Stimulated activated CD8-positive, alpha-beta memory T cell treated with anti-CD3 and anti-CD28 coated beads, Interleukin-4, amount 100 ng/mL, for 24 hours (primary cell): ENCODE measurements at regions not wholly inside any gene's neighbourhood (a gene's known extent, or its start where the extent isn't known, plus 50 kb on each side); places are given as distances from the start of the nearest gene placed in this dataset.

Source experiments
- DNase-seq: peaks from one replicate; pipeline ENCODE4 v3.0.0-alpha.2; 2020; ENCODE audit warnings: low read depth

DNA sequence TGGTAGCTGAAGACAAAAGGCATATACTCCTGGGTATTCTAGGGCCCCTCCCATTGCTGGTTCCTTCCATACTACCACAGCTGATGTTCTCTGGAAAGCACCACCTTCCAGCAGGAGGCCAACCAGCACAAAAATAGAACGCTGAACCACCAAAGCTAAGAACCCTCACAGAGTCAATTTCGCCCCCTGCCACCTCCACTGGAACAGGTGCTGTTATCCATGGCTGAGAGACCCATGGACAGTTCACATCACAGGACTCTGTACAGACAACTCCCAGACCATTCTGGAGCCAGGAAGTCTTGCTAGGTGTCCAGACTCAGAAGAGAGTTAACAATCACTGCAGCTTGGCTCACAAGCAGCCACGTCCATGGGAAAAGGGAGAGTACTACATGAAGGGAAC lies 1851.5 kb upstream of the NUDT12 start:
- no peak for DNase-seq

DNA sequence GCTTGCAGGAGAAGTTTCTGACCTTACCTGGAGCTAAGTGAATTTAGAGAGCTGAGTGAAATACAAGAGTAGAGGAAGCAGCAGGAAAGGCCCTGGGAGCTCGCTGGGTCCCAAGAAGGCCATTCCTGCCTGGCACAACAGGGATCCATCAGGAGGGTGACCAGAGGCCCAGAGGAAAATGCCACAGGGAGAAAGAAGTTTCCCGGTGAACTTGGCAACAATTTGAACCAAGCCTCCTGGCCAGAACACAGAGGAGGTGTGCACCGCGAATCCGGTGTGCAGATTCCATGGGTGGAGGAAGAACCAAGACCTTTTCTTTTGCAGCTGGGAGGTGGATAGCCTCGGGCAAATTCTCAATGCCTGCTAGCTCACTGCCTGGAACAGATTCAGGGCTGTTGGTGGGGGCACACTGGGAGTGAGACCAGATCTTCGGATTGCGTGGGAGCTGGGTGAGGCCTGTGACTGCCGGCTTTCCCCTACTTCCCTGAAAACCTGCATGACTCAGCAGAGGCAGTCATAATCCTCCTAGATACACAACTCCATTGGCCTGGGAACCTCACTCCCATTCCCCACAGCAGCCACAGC lies 1850.9 kb upstream of the NUDT12 start:
- DNase-seq: no peak

DNA sequence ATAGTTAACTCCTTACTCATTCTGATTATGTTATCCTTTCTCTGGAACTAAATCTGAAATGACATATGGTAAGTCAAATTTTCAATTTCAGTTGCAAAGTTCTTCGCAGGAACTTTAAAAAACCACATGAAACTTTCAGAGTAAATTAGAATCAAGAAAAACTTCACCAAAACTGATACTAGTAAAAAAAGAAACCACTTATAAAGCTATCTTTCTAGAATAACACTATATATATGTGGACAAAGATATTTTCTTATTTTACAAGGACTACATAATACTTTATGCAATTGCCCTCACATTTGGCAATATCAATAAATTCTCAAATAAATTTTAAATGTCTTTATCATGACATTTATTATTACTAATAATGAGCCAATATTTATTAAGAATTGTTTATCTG lies 1847.1 kb upstream of the NUDT12 start:
- DNase-seq: no peak

DNA sequence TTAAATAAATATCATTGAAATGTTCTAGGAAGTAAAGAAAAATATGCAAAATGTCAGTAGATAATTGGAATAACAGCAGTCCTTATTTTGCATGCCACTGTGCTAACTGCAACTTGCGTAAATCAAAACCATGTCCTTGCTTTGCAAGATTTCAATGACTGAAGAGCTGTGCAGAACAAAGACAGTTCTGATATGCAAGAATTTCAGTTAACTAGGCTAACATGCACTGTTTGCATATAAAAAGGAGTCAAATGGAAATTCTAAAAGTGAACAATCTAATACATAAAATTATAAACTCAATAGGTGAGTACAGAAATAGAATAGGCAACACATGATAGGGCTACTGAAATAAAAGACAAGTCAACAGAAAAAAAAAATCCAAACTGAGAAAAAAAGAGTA lies 1844.6 kb upstream of the NUDT12 start:
- no peak for DNase-seq

DNA sequence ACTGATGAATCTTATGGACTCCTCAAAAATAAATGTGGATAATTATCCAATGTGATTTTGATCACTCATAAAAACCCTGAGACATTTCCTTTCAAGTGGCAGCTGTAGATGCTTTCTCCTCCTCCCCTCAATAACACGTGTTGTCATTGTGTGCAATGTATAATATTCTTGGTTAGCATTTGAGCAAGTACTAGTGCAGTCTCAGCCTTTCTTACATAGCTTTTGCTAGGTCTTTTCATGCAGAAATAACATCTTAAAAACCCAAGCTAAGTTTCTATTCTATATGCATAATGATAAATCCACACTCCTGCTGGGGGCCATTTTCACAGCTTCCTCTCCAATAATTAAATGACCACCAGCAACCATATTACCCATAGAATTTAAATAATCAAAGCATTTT lies 1835.2 kb upstream of the NUDT12 start:
- no peak for DNase-seq

DNA sequence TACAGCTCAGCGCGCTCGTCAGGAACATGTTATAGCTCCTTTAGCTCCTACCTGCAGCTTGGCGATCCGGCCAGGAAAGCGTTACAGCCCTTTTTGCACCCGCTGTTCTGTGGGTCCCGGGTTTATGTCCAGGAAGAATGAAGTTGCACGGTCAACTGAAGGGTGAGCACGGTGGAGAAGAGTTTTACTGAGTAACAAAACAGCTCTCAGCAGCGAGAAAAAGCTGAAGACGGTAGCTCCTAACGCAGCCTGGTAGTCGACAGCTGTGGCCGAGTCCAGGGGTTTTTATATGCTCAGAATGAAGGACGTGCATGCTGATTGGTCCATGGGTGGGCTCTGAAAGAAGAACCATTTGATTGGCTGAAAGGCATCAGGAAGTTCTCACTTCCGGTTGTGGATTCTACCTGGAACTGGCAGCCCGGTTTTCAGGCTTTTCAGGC lies 1830.1 kb upstream of the NUDT12 start:
- DNase-seq: no peak

DNA sequence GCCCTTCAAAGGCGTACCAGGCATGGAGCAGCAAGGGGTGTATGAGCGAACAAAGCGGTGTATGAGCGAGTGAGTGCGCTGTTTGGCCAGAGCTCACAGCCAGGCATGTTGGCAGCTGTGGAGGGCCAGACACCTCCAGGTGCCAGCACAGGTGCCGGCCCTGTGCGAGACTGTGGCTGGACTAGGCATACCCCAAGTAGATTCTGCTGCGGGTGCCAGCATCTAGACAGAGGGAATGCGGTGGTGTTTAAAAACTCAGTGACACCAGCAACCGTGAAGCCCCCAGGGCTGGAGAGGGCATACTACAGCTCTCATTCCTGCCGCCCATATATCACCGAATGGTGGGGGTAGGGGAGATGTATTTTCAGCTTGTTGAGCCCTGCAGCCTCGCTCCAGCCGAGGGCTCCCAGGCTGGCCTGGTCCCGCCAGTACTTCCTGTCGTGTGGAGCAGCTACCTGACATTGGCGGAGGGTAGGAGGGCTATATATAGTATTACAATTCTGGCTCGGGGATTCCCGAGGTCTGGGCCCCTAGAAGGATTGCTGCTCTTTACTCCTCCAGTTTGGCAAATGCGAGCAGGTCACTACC lies 1829.6 kb upstream of the NUDT12 start:
- DNase-seq: no peak

DNA sequence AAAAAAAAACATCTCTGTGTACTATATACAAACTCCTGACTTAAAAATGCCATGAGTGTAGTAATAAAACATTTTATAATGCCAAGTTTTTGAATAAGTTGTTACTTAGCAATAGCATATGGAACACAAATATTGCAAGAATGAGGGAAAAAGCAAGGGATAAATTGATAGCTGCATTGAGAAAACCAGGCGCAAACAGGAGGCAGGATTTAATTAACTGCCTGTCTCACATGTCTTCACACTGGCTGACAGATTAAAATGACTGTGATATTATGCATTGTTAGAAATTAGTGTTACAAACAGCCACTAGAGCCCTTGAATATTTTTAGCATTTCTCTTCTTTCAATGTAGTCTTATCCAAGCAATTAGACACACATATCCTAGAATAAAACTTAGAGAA lies 1817.5 kb upstream of the NUDT12 start:
- no peak for DNase-seq

DNA sequence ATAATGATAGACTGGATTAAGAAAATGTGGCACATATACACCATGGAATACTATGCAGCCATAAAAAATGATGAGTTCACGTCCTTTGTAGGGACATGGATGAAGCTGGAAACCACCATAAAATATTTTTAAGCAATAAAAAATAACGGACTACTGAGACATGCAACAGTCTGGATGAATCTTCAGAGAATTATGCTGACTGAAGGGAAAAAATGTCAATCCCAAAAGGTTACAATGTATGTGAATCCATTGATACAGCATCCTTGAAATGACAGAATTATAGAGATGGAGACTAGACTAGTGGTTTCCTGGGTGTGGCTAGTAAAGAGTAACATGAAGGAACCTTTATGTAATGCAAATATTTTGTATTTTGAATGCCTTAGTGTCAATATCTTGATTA lies 1808.6 kb upstream of the NUDT12 start:
- DNase-seq: no peak

DNA sequence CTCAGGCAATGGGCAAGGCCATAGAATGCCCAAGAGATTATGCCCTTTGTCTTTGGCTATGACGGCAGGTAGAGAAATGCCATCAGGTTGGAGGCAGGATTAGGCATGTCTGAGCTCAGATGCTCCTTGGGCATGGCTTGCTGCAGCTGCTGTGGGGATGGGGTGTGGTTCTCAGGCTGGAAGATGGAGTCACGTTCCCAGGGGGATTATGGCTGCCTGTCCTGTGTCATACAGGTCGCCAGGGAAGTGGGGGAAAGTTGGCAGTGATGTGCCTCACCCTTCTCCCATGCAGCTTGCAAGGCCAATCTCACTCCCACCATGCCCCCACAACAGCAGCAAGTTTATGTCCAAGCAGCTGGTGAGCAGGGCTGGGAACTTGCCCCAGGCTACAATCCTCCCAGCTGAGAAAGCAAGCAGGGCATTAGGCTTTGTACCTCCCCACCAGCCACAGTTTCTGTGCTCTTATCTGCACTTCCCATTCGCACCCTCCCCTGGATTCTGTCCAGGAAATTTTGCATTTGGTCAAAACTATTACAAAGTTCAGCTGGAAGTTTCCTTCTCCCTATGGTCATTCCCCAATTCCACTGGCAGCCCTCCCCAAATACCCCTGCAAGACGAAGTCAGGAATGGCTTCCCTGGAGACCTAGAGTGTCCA lies 1788.0 kb upstream of the NUDT12 start:
- DNase-seq: no peak

DNA sequence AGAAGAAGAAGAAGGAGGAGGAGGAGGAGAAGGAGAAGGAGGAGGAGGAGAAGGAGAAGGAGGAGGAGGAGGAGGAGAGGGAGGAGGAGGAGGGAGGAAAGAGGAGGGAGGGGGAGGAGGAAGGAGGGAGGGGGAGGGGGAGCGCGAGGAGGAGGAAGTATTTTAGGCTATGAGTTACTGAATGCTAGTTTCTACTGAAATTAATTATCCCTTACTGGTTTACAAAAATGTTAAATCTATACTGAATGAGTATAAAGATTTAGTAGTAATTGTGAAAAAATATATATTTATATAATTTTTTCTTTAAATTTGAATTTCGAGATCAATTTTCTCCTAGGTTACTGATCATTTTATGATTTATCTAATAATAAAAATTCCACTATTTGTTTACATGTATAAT lies 1769.0 kb upstream of the NUDT12 start:
- no peak for DNase-seq

DNA sequence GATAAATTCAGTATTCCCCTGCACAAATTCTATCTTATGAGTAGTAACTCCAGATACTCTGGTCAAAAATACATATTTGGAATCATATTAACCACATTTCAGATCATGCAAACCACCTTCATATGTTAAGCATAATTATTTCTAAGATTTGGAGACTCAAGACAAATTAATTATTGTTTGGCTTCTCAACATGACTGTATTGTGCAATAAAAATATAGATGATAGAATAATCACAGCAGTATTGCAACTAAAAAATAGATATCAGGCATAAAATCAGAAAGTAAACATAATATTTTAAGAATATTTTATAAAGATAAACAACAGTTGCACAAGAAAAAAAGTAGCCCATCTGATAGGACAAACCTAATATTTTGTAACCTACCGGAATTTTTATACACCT lies 1767.6 kb upstream of the NUDT12 start:
- no peak for DNase-seq

DNA sequence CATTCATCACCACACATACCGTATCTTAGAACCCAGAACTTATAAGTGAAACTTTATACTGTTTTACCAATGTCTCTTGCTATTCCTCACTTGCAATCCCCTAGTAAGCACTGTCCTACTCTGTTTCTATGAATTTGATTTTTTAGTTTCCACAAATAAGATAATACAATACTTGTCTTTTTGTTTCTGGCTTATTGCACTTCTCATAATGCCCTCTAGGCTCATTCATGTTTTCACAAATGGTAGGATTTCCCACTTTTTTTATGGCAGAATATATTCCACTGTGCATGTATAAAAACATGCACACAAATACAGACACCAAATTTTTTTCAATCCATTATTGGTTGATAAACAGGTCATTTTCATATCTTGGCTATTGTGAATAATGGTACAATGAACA lies 1742.3 kb upstream of the NUDT12 start:
- DNase-seq: no peak

DNA sequence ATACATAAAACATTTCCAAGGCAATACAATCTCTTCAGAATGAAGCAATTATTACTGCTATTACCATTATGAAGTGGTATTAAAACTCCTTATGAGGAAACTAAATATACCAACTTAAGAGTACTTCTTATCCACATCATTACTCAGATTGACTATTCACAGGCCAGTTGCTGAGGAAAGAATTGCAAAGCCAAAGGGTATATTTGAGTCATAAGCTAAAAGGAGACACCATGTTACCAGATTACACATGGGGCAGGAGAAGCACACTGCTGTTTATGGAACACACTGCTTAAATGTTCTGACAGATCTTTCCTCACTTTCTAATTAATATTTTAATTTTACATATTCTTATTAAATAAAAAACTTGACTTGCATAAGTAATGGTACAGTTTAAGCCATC lies 1726.4 kb upstream of the NUDT12 start:
- DNase-seq: no peak

DNA sequence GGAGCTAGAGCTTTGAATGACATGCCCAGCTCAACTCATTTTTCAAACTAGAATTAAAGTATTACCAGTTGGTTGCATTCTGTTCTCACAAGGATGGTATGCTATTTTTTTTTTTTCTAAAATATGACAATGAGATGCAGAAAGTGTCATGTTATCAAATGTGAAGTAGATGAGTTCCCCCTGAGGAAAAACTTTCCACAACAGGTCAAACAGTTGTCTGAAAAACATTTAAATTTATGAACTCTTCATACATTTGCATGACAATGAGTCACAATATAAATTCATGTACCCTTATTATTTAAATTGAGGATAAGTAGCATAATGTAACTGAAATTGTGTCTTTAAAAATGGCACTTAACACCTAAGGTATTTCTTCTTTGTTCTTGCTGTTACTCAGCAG lies 1720.5 kb upstream of the NUDT12 start:
- no peak for DNase-seq

DNA sequence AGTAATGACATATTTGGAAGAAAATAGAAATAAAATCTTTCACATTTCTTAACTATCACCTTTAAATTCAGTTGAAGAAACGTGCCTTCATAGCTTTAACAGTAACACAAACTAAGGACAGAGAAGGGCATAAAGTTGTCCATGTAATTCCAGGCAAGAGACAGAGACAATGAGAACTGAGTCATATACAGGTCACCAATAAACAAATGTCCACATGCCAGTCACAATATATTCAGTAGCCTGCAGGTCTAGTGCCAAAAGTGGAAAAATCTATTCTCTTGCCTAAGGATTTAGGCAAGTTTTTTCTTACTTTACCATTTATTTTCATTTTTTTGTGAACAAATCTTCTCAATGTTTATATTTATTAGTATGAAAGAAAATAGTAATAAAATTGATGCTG lies 1711.5 kb upstream of the NUDT12 start:
- no peak for DNase-seq

DNA sequence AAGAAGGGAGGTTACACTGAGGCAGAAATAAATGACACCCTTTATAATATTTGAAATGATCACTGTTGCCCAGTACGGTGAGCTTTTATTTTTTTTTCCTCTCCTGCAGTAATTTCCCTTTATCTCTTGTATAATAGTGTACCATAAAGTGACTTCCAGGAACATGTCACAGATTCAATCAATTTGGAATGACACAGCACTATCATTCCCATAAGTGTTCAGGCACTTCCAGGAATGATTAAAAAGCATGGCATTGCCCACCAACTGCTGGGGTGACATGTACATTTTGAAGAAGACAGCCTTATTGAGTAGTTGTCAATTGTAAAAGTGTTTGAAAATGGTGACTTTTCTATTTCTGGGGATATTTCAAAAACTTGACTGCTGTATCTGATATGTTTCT lies 1700.9 kb upstream of the NUDT12 start:
- DNase-seq: no peak

DNA sequence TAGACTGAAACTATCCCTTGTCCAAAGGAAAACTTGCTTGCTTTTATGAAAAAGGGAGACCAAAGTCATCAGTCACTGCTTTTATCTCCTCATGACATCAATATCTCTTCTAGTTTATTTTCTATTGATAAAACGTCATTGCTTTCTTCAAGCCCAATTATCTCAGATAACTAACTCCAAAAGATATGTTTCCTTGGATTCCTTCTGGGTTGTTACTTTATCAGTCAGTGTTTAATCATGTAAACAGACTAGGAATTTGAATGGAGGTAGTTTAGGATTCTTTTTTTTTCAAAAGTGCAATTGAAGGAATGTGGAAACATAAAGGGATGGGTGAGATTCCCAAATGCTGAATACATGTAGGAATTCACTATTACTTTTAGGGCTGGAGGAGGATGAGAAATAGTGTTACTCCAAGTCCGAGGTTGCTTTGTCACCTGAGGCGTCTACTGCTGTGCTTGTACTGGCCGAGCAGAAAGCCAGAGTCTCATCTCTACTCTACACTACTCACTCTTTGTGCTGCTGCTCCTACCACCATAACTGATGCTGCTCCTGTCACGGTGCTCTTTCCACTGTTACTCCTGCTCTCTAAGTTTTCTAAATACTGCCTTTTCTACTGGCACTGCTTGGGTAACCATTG lies 1697.1 kb upstream of the NUDT12 start:
- no peak for DNase-seq

DNA sequence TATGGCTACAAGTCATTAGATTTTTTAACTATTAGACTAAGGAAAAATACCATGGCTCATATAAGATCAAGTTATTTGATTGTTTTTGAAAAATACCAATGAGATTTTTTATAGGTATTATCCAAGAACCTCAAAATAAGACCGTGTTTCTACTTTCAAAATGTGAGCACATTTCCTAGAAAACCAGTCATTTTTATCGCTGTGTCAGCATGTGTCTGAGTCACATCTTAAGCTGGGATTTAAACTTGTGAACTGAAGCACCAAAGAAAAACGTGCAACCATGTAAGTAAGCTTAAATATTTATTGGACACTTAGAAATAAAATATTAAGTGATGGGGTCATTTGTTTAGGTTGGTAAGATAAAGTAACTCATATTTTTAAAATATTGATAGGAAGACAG lies 1676.0 kb upstream of the NUDT12 start:
- no peak for DNase-seq

DNA sequence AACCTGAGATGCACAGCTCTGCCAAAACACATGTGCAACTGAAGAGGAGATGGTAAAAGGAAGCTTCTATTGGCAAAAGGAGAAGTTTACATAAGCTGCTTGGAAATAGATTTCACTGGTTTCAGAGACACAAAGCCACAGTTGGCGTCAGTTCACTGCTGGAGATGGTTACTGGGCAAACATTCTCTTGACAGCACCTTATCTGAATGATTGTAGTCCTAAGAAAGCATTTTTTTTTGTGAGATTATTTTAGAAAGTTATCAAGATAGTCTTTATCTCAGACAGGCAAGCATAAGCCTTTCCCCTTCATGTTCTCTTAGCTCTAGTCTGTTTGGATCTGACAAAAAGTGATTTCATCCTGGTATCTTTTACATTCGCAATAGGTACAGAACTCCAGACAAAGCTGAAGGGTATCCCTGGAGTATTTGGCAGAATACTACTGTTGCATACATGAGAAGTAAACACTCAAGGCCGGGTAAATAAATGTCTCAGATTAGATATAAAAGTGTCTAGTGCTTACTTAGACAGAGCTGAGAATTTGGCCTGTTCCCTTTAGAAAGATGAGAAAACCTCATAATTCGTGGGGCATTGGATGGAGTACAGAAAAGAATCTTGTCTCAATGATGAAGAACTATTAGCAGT lies 1668.0 kb upstream of the NUDT12 start:
- DNase-seq: no peak

DNA sequence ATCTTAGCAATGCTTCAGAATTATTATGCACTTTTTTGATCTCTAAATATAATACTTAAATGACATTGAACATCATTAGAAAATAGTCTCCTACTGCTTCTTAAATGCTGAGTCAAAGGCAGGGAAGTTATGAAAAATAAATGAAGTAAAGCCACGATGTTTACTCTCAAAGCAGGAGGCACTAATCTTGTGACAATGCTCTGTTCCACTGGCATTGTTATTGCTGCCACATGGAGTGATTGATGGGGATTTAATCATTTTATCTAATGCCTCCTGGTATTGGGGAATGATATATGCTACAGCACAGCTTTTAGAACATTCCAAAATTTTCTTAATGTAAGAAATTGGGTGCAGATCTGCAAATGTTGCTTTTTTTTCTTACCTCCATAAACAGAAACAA lies 1655.4 kb upstream of the NUDT12 start:
- DNase-seq: no peak

DNA sequence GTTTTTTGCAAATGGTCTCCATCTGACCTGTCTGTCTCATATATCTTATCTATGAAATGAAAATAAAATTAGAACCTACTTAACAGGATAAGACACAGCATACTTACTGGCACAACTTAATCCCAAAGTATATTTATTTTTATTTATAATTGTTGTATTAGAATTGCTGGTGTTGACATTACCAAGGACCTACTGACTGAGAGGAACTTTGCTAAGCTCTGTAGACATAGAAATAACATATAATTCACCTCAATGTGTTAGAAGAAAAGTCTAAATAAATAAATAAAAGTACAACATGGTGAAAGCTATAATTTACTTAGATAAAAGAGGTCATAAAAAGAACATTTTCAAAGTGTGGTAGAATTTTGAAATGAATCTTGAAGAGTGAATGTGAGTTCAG lies 1650.5 kb upstream of the NUDT12 start:
- no peak for DNase-seq

DNA sequence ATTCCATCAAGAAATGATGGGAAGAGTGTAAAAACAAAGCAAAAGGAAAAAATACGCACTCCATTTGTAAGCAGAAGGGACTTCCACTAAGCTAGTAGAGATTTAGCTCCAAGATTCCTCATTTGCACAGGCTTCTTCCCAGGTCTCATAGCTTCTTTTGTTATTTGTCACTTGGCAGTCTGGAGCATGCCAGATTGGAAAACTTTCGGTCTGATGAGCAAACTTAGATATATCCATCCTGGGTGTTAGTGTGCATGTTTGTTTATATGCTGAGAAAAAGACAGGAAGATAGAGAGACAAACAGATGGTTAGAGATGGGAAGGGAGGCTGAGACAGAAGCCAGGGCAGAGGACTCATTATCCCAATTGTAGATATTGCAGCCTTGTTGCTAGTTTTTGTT lies 1644.5 kb upstream of the NUDT12 start:
- DNase-seq: no peak
